A549 (cell line): ENCODE measurements at regions not wholly inside any gene's neighbourhood (a gene's known extent, or its start where the extent isn't known, plus 50 kb on each side); places are given as distances from the start of the nearest gene placed in this dataset.

Experiments used
- ATAC-seq, 2 experiments: fragments of 200-7000 bp in 1 of 2; fragments of >200 bp in 1 of 2; cut with Nextera tagmentation in 1 of 2; cut with Tn5 transposase in 1 of 2; 3 replicates each; pipeline versions ENCODE4 v1.8.0 to v1.9.1; 2018 to 2020; ENCODE audit warnings: mild to moderate bottlenecking in 1 of 2, moderate library complexity in 1 of 2
- CTCF ChIA-PET: fragments of 300-600 bp; sonication (Branson Sonifier 250); formaldehyde crosslinking; extraction: SDS; loops from one replicate; lab custom pipeline; 2021; ENCODE audit warnings: antibody characterized with exemption, inconsistent platforms; lab: Yijun Ruan, JAX
- POLR2A ChIA-PET: fragments of 350-600 bp; formaldehyde crosslinking; extraction: SDS; loops from one replicate; lab custom pipeline; 2021; ENCODE audit warnings: antibody characterized with exemption, inconsistent platforms; lab: Yijun Ruan, JAX
- DNase-seq, 2 experiments: peaks; one replicate each; pipeline versions ENCODE4 v3.0.0 to v3.0.0-alpha.2; 2011 to 2016; ENCODE audit warnings: low read depth in 1 of 2, low spot score in 1 of 2
- FAIRE-seq: peaks from 2 replicates; lab custom pipeline; 2011; peaks lifted over from hg19 to GRCh38; lab: Jason Lieb, UNC
- H3K27ac ChIP-seq, 2 experiments: fragments of >200 bp; sonication (Bioruptor Twin); formaldehyde crosslinking; 3 replicates each; pipeline ENCODE4 v1.5.1; 2016 to 2017
- H3K4me1 ChIP-seq: fragments of >200 bp; sonication (Bioruptor Twin); formaldehyde crosslinking; 3 replicates; pipeline ENCODE4 v1.6.1; 2016
- H3K4me2 ChIP-seq: fragments of >200 bp; sonication (Bioruptor Twin); formaldehyde crosslinking; 3 replicates; pipeline ENCODE4 v1.6.1; 2016
- H3K4me3 ChIP-seq: fragments of >200 bp; sonication (Bioruptor Twin); formaldehyde crosslinking; 3 replicates; pipeline ENCODE4 v1.5.1; 2016
- H3K9me3 ChIP-seq: fragments of >200 bp; sonication (Bioruptor Twin); formaldehyde crosslinking; 3 replicates; pipeline ENCODE4 v1.6.1; 2016
- BCL3 ChIP-seq: fragments of >200 bp; sonication (Bioruptor Twin); formaldehyde crosslinking; IDR thresholded peaks from 3 replicates; pipeline ENCODE4 v1.6.1; 2016
- CBX2 ChIP-seq: fragments of 200-600 bp; sonication (generic); IDR thresholded peaks from 2 replicates; pipeline ENCODE4 v1.6.1; 2016; ENCODE audit warnings: low read depth, mild to moderate bottlenecking, borderline replicate concordance
- CHD2 ChIP-seq: fragments of 150-350 bp; IDR thresholded peaks from 2 replicates; pipeline ENCODE4 v1.6.1; 2014; ENCODE audit warnings: low read length; ENCODE audit not compliant: partially characterized antibody
- E2F6 ChIP-seq: IDR thresholded peaks from 2 replicates; pipeline ENCODE4 v1.6.1; 2012; ENCODE audit warnings: low read depth, borderline replicate concordance
- EHF ChIP-seq: fragments of 250-450 bp; sonication (Bioruptor Pico); IDR thresholded peaks from 2 replicates; pipeline ENCODE4 v1.5.0; 2020; ENCODE audit warnings: mild to moderate bottlenecking
- EP300 ChIP-seq, 2 experiments: fragments of >200 bp; sonication (Bioruptor Twin); formaldehyde crosslinking; IDR thresholded peaks; 2 replicates in 1 of 2; 3 replicates in 1 of 2; pipeline ENCODE4 v1.6.1; 2016 to 2017
- FOSB ChIP-seq: fragments of 250-450 bp; sonication (Bioruptor Pico); IDR thresholded peaks from 2 replicates; pipeline ENCODE4 v1.5.0; 2020; ENCODE audit warnings: mild to moderate bottlenecking, moderate library complexity
- FOSL2 ChIP-seq, 2 experiments: fragments of 450-650 bp in 1 of 2; fragments of >200 bp in 1 of 2; sonication (Bioruptor Twin) in 1 of 2; formaldehyde crosslinking; IDR thresholded peaks; 2 replicates each; pipeline versions ENCODE4 v1.5.0 to v1.6.1; 2016 to 2020; ENCODE audit warnings: mild to moderate bottlenecking in 1 of 2, moderate library complexity in 1 of 2
- FOXS1 ChIP-seq: fragments of 250-450 bp; sonication (Bioruptor Pico); IDR thresholded peaks from 2 replicates; pipeline ENCODE4 v1.5.0; 2020; ENCODE audit warnings: mild to moderate bottlenecking, moderate library complexity
- HES2 ChIP-seq: fragments of >200 bp; sonication (Bioruptor Twin); formaldehyde crosslinking; IDR thresholded peaks from 2 replicates; pipeline ENCODE4 v1.6.1; 2016
- HOXA7 ChIP-seq: fragments of 250-450 bp; sonication (Bioruptor Pico); IDR thresholded peaks from 2 replicates; pipeline ENCODE4 v1.5.0; 2020; ENCODE audit warnings: mild to moderate bottlenecking, moderate library complexity
- HOXB13 ChIP-seq: fragments of 250-450 bp; sonication (Bioruptor Pico); IDR thresholded peaks from 2 replicates; pipeline ENCODE4 v1.5.0; 2020; ENCODE audit warnings: low read depth, mild to moderate bottlenecking, moderate library complexity
- KDM1A ChIP-seq: fragments of 200-600 bp; sonication (generic); IDR thresholded peaks from 2 replicates; pipeline ENCODE4 v1.6.1; 2016; ENCODE audit warnings: low read depth, mild to moderate bottlenecking
- KDM5A ChIP-seq: fragments of 200-600 bp; sonication (generic); IDR thresholded peaks from 2 replicates; pipeline ENCODE4 v1.6.1; 2016; ENCODE audit warnings: antibody characterized with exemption, mild to moderate bottlenecking
- MAX ChIP-seq: IDR thresholded peaks from 2 replicates; pipeline ENCODE4 v1.6.1; 2012
- MYC ChIP-seq: IDR thresholded peaks from 2 replicates; pipeline ENCODE4 v1.6.1; 2012; ENCODE audit warnings: mild to moderate bottlenecking, inconsistent platforms, low read length, improper control_type of control experiment, borderline replicate concordance
- PBX3 ChIP-seq: IDR thresholded peaks from 2 replicates; pipeline ENCODE4 v1.6.1; 2012
- POLR2AphosphoS2 ChIP-seq: conservative IDR thresholded peaks from 2 replicates; pipeline ENCODE4 v1.6.1; 2012; ENCODE audit warnings: low read length, improper control_type of control experiment, inconsistent platforms
- RAD21 ChIP-seq, 2 experiments: fragments of >200 bp in 1 of 2; sonication (Bioruptor Twin) in 1 of 2; formaldehyde crosslinking in 1 of 2; IDR thresholded peaks in 1 of 2; conservative IDR thresholded peaks in 1 of 2; 2 replicates in 1 of 2; 3 replicates in 1 of 2; pipeline ENCODE4 v1.6.1; 2012 to 2018; ENCODE audit warnings: inconsistent platforms in 1 of 2
- RARB ChIP-seq: fragments of 250-450 bp; sonication (Bioruptor Pico); IDR thresholded peaks from 2 replicates; pipeline ENCODE4 v1.8.0; 2021; ENCODE audit warnings: mild to moderate bottlenecking, moderate library complexity
- RCOR1 ChIP-seq: fragments of 150-350 bp; IDR thresholded peaks from 2 replicates; pipeline ENCODE4 v1.6.1; 2014; ENCODE audit warnings: antibody characterized with exemption, low read length, low read depth
- REST ChIP-seq: fragments of 200-600 bp; sonication (generic); IDR thresholded peaks from 2 replicates; pipeline ENCODE4 v1.6.1; 2016; ENCODE audit warnings: antibody characterized with exemption, mild to moderate bottlenecking, moderate library complexity
- SREBF2 ChIP-seq: fragments of 450-650 bp; IDR thresholded peaks from 2 replicates; pipeline ENCODE4 v1.6.1; 2014; ENCODE audit warnings: mild to moderate bottlenecking, moderate library complexity
- TFCP2L1 ChIP-seq: fragments of 250-450 bp; sonication (Bioruptor Pico); IDR thresholded peaks from 2 replicates; pipeline ENCODE4 v1.5.0; 2021; ENCODE audit warnings: mild to moderate bottlenecking
- TP53 ChIP-seq: fragments of 250-450 bp; sonication (Bioruptor Pico); IDR thresholded peaks from 2 replicates; pipeline ENCODE4 v1.5.0; 2021; ENCODE audit warnings: mild to moderate bottlenecking, moderate library complexity
- ZC3H11A ChIP-seq: fragments of 450-650 bp; IDR thresholded peaks from 2 replicates; pipeline ENCODE4 v1.6.1; 2014; ENCODE audit warnings: antibody characterized with exemption, mild to moderate bottlenecking
- ZSCAN20 ChIP-seq: fragments of 250-450 bp; sonication (Bioruptor Pico); IDR thresholded peaks from 2 replicates; pipeline ENCODE4 v1.8.0; 2022; ENCODE audit warnings: mild to moderate bottlenecking, moderate library complexity
- WGBS: methylation state at CpG from one replicate; pipeline ENCODE4 v1.1.6; 2017; ENCODE audit errors: missing lambda C conversion rate; 5-methylcytosine and 5-hydroxymethylcytosine counted together

GRCh38 chr2:66982766-66983165 lies 414.4 kb upstream of the ETAA1 start:
- no peaks in the 10 kb centered on the region for H3K4me1 ChIP-seq
- no peak overlapping the region for H3K4me3 ChIP-seq
- no peak overlapping the region for H3K4me2 ChIP-seq
- POLR2A ChIA-PET = no interaction called here
- no peaks in the 10 kb centered on the region for H3K9me3 ChIP-seq
- no peak overlapping the region for H3K27ac ChIP-seq
- CTCF ChIA-PET = no interaction called here
- TF ChIP-seq PBX3 (no peak), POLR2AphosphoS2 (no peak), ZC3H11A (no peak), MAX (no peak), RCOR1 (no peak), HOXA7 (CRISPR knock-in tag) (no peak), RAD21 (conservative IDR thresholded peaks at IDR 0.05 in 1 of 2, IDR thresholded peaks at IDR 0.05 in 1 of 2) (no peak), FOSL2 (IDR thresholded peaks at IDR 0.05) (no peak), FOSL2 (CRISPR knock-in tag; IDR thresholded peaks at IDR 0.05) (no peak), HES2 (no peak), RARB (CRISPR knock-in tag) (no peak)
- FAIRE-seq (no peak), ATAC-seq (no peak), DNase-seq (no peak)

GRCh38 chr2:66984864-66985263 lies 412.3 kb upstream of the ETAA1 start:
- DNase-seq (no peak), ATAC-seq (no peak), FAIRE-seq (no peak)
- ChIA-PET POLR2A (no interaction called here), CTCF (no interaction called here)
- H3K4me2 ChIP-seq = no peak overlapping the region
- no peak overlapping the region for H3K27ac ChIP-seq
- H3K9me3 ChIP-seq = no peaks in the 10 kb centered on the region
- no peak for TF ChIP-seq BCL3
- no peak for TF ChIP-seq RCOR1
- TF ChIP-seq MAX = no peak
- no peak for TF ChIP-seq PBX3
- no peak for TF ChIP-seq KDM5A
- TF ChIP-seq MYC = no peak
- TF ChIP-seq HOXB13 (CRISPR knock-in tag) = no peak
- no peak for TF ChIP-seq ZSCAN20
- TF ChIP-seq SREBF2 = no peak
- TF ChIP-seq HOXA7 (CRISPR knock-in tag) = no peak
- no peak for TF ChIP-seq ZC3H11A
- TF ChIP-seq EP300 (IDR thresholded peaks at IDR 0.05) = no peak
- TF ChIP-seq FOSB (CRISPR knock-in tag) = no peak
- H3K4me3 ChIP-seq = no peak overlapping the region
- no peaks in the 10 kb centered on the region for H3K4me1 ChIP-seq

GRCh38 chr2:66985906-66986305 lies 411.2 kb upstream of the ETAA1 start:
- H3K27ac ChIP-seq = no peak overlapping the region
- WGBS = 6% methylated on average over 1 of the region's 1 CpG
- TF ChIP-seq EP300 (IDR thresholded peaks at IDR 0.05) (no peak), TP53 (CRISPR knock-in tag) (no peak), REST (no peak), CBX2 (no peak), TFCP2L1 (CRISPR knock-in tag) (no peak), EHF (no peak), E2F6 (no peak), MAX (no peak), CHD2 (no peak), FOXS1 (CRISPR knock-in tag) (no peak), KDM1A (no peak)

More at GRCh38 chr2:66985906-66986305, 411.2 kb upstream of the ETAA1 start:
- no peak overlapping the region for H3K4me2 ChIP-seq
- ChIA-PET CTCF (no interaction called here), POLR2A (no interaction called here)
- no peaks in the 10 kb centered on the region for H3K4me1 ChIP-seq
- H3K4me3 ChIP-seq = no peak overlapping the region
- H3K9me3 ChIP-seq = no peaks in the 10 kb centered on the region
- ATAC-seq (no peak), FAIRE-seq (no peak), DNase-seq (no peak)
